Mucosa of rectum (tissue), 2 donors: ENCODE measurements at regions not wholly inside any gene's neighbourhood (a gene's known extent, or its start where the extent isn't known, plus 50 kb on each side); places are given as distances from the start of the nearest gene placed in this dataset.

ENCODE experiments used
- H3K27ac ChIP-seq, 2 donors: one replicate each; pipeline ENCODE4 v1.7.0; 2013; ENCODE audit warnings: inconsistent platforms in 2 of 2, low read depth in 2 of 2, low read length in 2 of 2
- H3K27me3 ChIP-seq, 2 donors: one replicate each; pipeline ENCODE4 v1.7.0; 2013; ENCODE audit warnings: low read length in 2 of 2; ENCODE audit not compliant: control insufficient read depth in 2 of 2, insufficient read depth in 2 of 2
- H3K36me3 ChIP-seq, 2 donors: one replicate each; pipeline ENCODE4 v1.7.0; 2013; ENCODE audit warnings: low read length in 2 of 2; ENCODE audit not compliant: control insufficient read depth in 2 of 2, insufficient read depth in 2 of 2
- H3K4me1 ChIP-seq, 2 donors: one replicate each; pipeline ENCODE4 v1.7.0; 2013; ENCODE audit warnings: low read length in 2 of 2, mild to moderate bottlenecking in 1 of 2; ENCODE audit not compliant: control insufficient read depth in 2 of 2, insufficient read depth in 2 of 2
- H3K4me3 ChIP-seq, 2 donors: one replicate each; pipeline ENCODE4 v1.7.0; 2013; ENCODE audit warnings: low read length in 2 of 2
- H3K9ac ChIP-seq, 2 donors: one replicate each; pipeline ENCODE4 v1.7.0; 2013; ENCODE audit warnings: low read length in 2 of 2, low read depth in 1 of 2, mild to moderate bottlenecking in 1 of 2
- H3K9me3 ChIP-seq, 2 donors: one replicate each; pipeline ENCODE4 v1.7.0; 2013; ENCODE audit warnings: low read length in 2 of 2; ENCODE audit not compliant: control insufficient read depth in 2 of 2
- donor health status: healthy.
- donor health status: Normal muscosa, but diverticular disease.

GRCh38 chr10:78309536-78310237 is 276.0 kb downstream of the RPS24 start:
- Histone ChIP-seq H3K36me3 (no peaks in the 10 kb centered on the region), H3K27me3 (no peaks in the 10 kb centered on the region), H3K4me1 (no peaks in the 10 kb centered on the region), H3K9ac (no peak overlapping the region), H3K27ac (no peak overlapping the region), H3K9me3 (no peaks in the 10 kb centered on the region), H3K4me3 (no peak overlapping the region)

- no peak overlapping the region for H3K27ac ChIP-seq
- no peak overlapping the region for H3K4me3 ChIP-seq
- no peaks in the 10 kb centered on the region for H3K36me3 ChIP-seq
- H3K4me1 ChIP-seq, result no peaks in the 10 kb centered on the region
- no peaks in the 10 kb centered on the region for H3K9me3 ChIP-seq
- no peaks in the 10 kb centered on the region for H3K27me3 ChIP-seq
- H3K9ac ChIP-seq, result no peak overlapping the region
Observed at GRCh38 chr10:78310481-78311080, 276.9 kb downstream of the RPS24 start.

- Histone ChIP-seq H3K4me1 (peaks cover 0 to 3% of the 10 kb centered on the region in 2 donors), H3K4me3 (no peak overlapping the region), H3K9ac (no peak overlapping the region), H3K27me3 (no peaks in the 10 kb centered on the region), H3K27ac (peak overlapping the region in 1 of 2 donors; percentile 10), H3K36me3 (no peaks in the 10 kb centered on the region), H3K9me3 (no peaks in the 10 kb centered on the region)
Observed at GRCh38 chr10:78312197-78313047, 278.8 kb downstream of the RPS24 start.

- peaks cover 0 to 3% of the 10 kb centered on the region in 2 donors for H3K4me1 ChIP-seq
- no peaks in the 10 kb centered on the region for H3K27me3 ChIP-seq
- no peak overlapping the region for H3K9ac ChIP-seq
- H3K9me3 ChIP-seq, result no peaks in the 10 kb centered on the region
- no peak overlapping the region for H3K27ac ChIP-seq
- no peak overlapping the region for H3K4me3 ChIP-seq
- H3K36me3 ChIP-seq, result no peaks in the 10 kb centered on the region
Observed at GRCh38 chr10:78313048-78313381, 279.4 kb downstream of the RPS24 start.

GRCh38 chr10:78313636-78314035 is 280.0 kb downstream of the RPS24 start:
- H3K27me3 ChIP-seq, result no peaks in the 10 kb centered on the region
- H3K9ac ChIP-seq, result no peak overlapping the region
- H3K36me3 ChIP-seq, result no peaks in the 10 kb centered on the region
- H3K4me3 ChIP-seq, result no peak overlapping the region
- H3K4me1 ChIP-seq, result peaks cover 0 to 3% of the 10 kb centered on the region in 2 donors
- no peaks in the 10 kb centered on the region for H3K9me3 ChIP-seq
- H3K27ac ChIP-seq, result no peak overlapping the region

- no peaks in the 10 kb centered on the region for H3K27me3 ChIP-seq
- H3K4me3 ChIP-seq, result no peak overlapping the region
- H3K4me1 ChIP-seq, result peaks cover 0 to 3% of the 10 kb centered on the region in 2 donors
- no peaks in the 10 kb centered on the region for H3K36me3 ChIP-seq
- no peak overlapping the region for H3K27ac ChIP-seq
- no peak overlapping the region for H3K9ac ChIP-seq
- no peaks in the 10 kb centered on the region for H3K9me3 ChIP-seq
Observed at GRCh38 chr10:78314651-78315050, 281.0 kb downstream of the RPS24 start.

- peaks cover 0 to 3% of the 10 kb centered on the region in 2 donors for H3K4me1 ChIP-seq
- H3K36me3 ChIP-seq, result no peaks in the 10 kb centered on the region
- H3K4me3 ChIP-seq, result no peak overlapping the region
- no peaks in the 10 kb centered on the region for H3K9me3 ChIP-seq
- no peak overlapping the region for H3K9ac ChIP-seq
- no peaks in the 10 kb centered on the region for H3K27me3 ChIP-seq
- peak overlapping the region; percentile 19 to 42 for H3K27ac ChIP-seq
Observed at GRCh38 chr10:78316451-78316931, 282.8 kb downstream of the RPS24 start.

GRCh38 chr10:78318305-78318704 is 284.6 kb downstream of the RPS24 start:
- Histone ChIP-seq H3K4me3 (no peak overlapping the region), H3K27ac (no peak overlapping the region), H3K36me3 (no peaks in the 10 kb centered on the region), H3K27me3 (no peaks in the 10 kb centered on the region), H3K9me3 (no peaks in the 10 kb centered on the region), H3K9ac (no peak overlapping the region), H3K4me1 (peaks cover 0 to 3% of the 10 kb centered on the region in 2 donors)

GRCh38 chr10:78319371-78319770 is 285.7 kb downstream of the RPS24 start:
- Histone ChIP-seq H3K36me3 (no peaks in the 10 kb centered on the region), H3K9ac (no peak overlapping the region), H3K4me3 (no peak overlapping the region), H3K9me3 (no peaks in the 10 kb centered on the region), H3K27me3 (no peaks in the 10 kb centered on the region), H3K4me1 (peaks cover 0 to 3% of the 10 kb centered on the region in 2 donors), H3K27ac (no peak overlapping the region)

GRCh38 chr10:78319841-78320240 is 286.2 kb downstream of the RPS24 start:
- H3K9ac ChIP-seq, result no peak overlapping the region
- no peaks in the 10 kb centered on the region for H3K9me3 ChIP-seq
- no peaks in the 10 kb centered on the region for H3K27me3 ChIP-seq
- H3K36me3 ChIP-seq, result no peaks in the 10 kb centered on the region
- no peak overlapping the region for H3K27ac ChIP-seq
- peaks cover 0 to 3% of the 10 kb centered on the region in 2 donors for H3K4me1 ChIP-seq
- no peak overlapping the region for H3K4me3 ChIP-seq
